CD4-positive, CD25-positive, alpha-beta regulatory T cell (primary cell): ENCODE measurements at regions not wholly inside any gene's neighbourhood (a gene's known extent, or its start where the extent isn't known, plus 50 kb on each side); places are given as distances from the start of the nearest gene placed in this dataset.

Source experiments
- ATAC-seq, 2 donors: fragments of 150-1000 bp; cut with Tn5 transposase; one replicate each; pipeline ENCODE4 v1.10.0; 2021; ENCODE audit warnings: low read depth in 2 of 2, moderate number of reproducible peaks in 2 of 2, moderate library complexity in 1 of 2
- DNase-seq, 3 donors: peaks; one replicate each; pipeline versions ENCODE4 v3.0.0 to v3.0.0-alpha.2; 2012 to 2022; ENCODE audit warnings: mixed read lengths in 1 of 3
- H3K27ac ChIP-seq: one replicate; pipeline ENCODE4 v1.7.0; 2013; ENCODE audit warnings: mild to moderate bottlenecking, low read length; ENCODE audit not compliant: insufficient read depth, poor library complexity, severe bottlenecking
- H3K27me3 ChIP-seq: one replicate; pipeline ENCODE4 v1.7.0; 2013; ENCODE audit warnings: low read length; ENCODE audit not compliant: control insufficient read depth, insufficient read depth
- H3K36me3 ChIP-seq: one replicate; pipeline ENCODE4 v1.7.0; 2013; ENCODE audit warnings: mild to moderate bottlenecking, low read length, moderate library complexity; ENCODE audit not compliant: control insufficient read depth, insufficient read depth
- H3K4me1 ChIP-seq: 2 replicates; pipeline ENCODE4 v1.7.0; 2013; ENCODE audit warnings: mild to moderate bottlenecking, low read length; ENCODE audit not compliant: insufficient read depth, control insufficient read depth, poor library complexity, severe bottlenecking
- H3K4me3 ChIP-seq: one replicate; pipeline ENCODE4 v1.7.0; 2013; ENCODE audit warnings: low read depth, mild to moderate bottlenecking, low read length, moderate library complexity
- H3K9me3 ChIP-seq, 2 experiments: 1 replicate in 1 of 2; 2 replicates in 1 of 2; pipeline ENCODE4 v1.7.0; 2013; ENCODE audit warnings: low read length in 2 of 2, mild to moderate bottlenecking in 1 of 2, moderate library complexity in 1 of 2; ENCODE audit not compliant: control insufficient read depth in 2 of 2
- H3K27ac Mint-ChIP-seq, 3 donors: one replicate each; pipeline ENCODE4 v1.8.0; 2020 to 2022; ENCODE audit warnings: mild to moderate bottlenecking in 3 of 3, mixed read lengths in 3 of 3, moderate library complexity in 2 of 3
- H3K27me3 Mint-ChIP-seq: one replicate; pipeline ENCODE4 v1.8.0; 2022; ENCODE audit warnings: mild to moderate bottlenecking, mixed read lengths
- H3K36me3 Mint-ChIP-seq: one replicate; pipeline ENCODE4 v1.8.0; 2020; ENCODE audit warnings: mixed read lengths
- H3K4me1 Mint-ChIP-seq, 4 donors: one replicate each; pipeline ENCODE4 v1.8.0; 2020 to 2022; ENCODE audit warnings: mixed read lengths in 4 of 4, mild to moderate bottlenecking in 1 of 4
- H3K4me3 Mint-ChIP-seq, 4 donors: one replicate each; pipeline ENCODE4 v1.8.0; 2020 to 2022; ENCODE audit warnings: mild to moderate bottlenecking in 4 of 4, mixed read lengths in 4 of 4, moderate library complexity in 3 of 4
- H3K9me3 Mint-ChIP-seq, 7 donors: one replicate each; pipeline ENCODE4 v1.8.0; 2020 to 2022; ENCODE audit warnings: mixed read lengths in 7 of 7, mild to moderate bottlenecking in 3 of 7, moderate library complexity in 2 of 7

- H3K4me1 ChIP-seq, result peaks cover 51% of the 10 kb centered on the region
- H3K27ac Mint-ChIP-seq, result peak overlapping the region; percentile 90 to 94 (median 92)
Measured at GRCh38 chr1:116320874-116321273, 52.2 kb upstream of the ATP1A1 start.

GRCh38 chr1:116321766-116322175, 51.3 kb upstream of the ATP1A1 start:
- peaks cover 8% of the 10 kb centered on the region for H3K27me3 Mint-ChIP-seq
- no peaks in the 10 kb centered on the region for H3K36me3 ChIP-seq
- ATAC-seq, result no peak
- H3K4me1 ChIP-seq, result peaks cover 60% of the 10 kb centered on the region
- no peaks in the 10 kb centered on the region for H3K36me3 Mint-ChIP-seq
- peak overlapping the region; percentile 90 to 94 (median 92) for H3K27ac Mint-ChIP-seq
- peak overlapping the region in 2 of 4 donors; percentile 47 to 67 for H3K4me3 Mint-ChIP-seq
- peak overlapping the region; percentile 59 for H3K27ac ChIP-seq
- H3K4me1 Mint-ChIP-seq, result peaks cover 41 to 79% (median 60%) of the 10 kb centered on the region in 4 donors
- no peaks in the 10 kb centered on the region for H3K27me3 ChIP-seq
- H3K9me3 Mint-ChIP-seq, result no peaks in the 10 kb centered on the region
- H3K4me3 ChIP-seq, result peak overlapping the region; percentile 6
- no peaks in the 10 kb centered on the region for H3K9me3 ChIP-seq
- DNase-seq, result peak in 1 of 3 donors; percentile 83

More at GRCh38 chr1:116320874-116321273, 52.2 kb upstream of the ATP1A1 start:
- ATAC-seq (no peak), DNase-seq (no peak)
- Mint-ChIP-seq H3K27me3 (peaks cover 11% of the 10 kb centered on the region), H3K9me3 (no peaks in the 10 kb centered on the region), H3K4me3 (peak overlapping the region in 1 of 4 donors; percentile 43), H3K4me1 (peaks cover 40 to 78% (median 60%) of the 10 kb centered on the region in 4 donors), H3K36me3 (no peaks in the 10 kb centered on the region)
- H3K4me3 ChIP-seq, result no peak overlapping the region
- H3K27me3 ChIP-seq, result no peaks in the 10 kb centered on the region
- no peak overlapping the region for H3K27ac ChIP-seq
- no peaks in the 10 kb centered on the region for H3K9me3 ChIP-seq
- no peaks in the 10 kb centered on the region for H3K36me3 ChIP-seq

DNA sequence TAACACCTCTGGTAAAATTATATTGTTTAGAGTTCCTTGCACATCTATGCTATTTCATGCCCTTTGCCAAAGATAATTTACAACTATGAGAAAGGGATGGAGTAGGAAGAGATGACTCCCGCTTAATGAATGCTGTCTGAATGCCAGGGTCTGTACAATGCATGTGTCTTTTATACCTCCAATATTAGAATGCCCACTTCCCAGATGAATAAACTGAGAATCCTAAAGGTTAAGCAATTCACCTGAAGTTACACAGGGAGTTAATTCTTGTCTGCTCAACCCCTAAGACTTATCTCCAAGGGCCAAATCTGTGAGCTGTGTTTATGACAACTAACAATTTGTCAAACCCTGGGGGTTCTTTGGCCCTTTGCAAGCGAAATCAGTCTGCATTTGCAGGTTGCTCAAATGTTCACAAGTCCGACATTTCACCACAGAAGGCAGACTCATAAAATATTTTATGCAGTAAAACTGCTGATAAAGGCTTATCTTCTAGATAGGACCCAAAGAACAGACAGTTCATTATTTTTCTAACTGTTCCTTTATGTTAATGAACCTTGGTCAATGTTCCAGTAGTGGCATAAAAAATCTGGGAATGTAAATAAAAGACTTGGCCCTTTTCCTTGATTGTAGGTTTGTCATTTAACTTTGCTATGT, 50.2 kb upstream of the ATP1A1 start:
- no peak for DNase-seq
- peak overlapping the region; percentile 7 for H3K4me3 ChIP-seq
- no peaks in the 10 kb centered on the region for H3K36me3 ChIP-seq
- H3K4me1 ChIP-seq, result peaks cover 70% of the 10 kb centered on the region
- no peaks in the 10 kb centered on the region for H3K9me3 ChIP-seq
- H3K27ac ChIP-seq, result peak overlapping the region; percentile 77
- Mint-ChIP-seq H3K36me3 (no peaks in the 10 kb centered on the region), H3K4me3 (peak overlapping the region in 3 of 4 donors; percentile 36 to 52 (median 42)), H3K4me1 (peaks cover 37 to 82% (median 57%) of the 10 kb centered on the region in 4 donors), H3K27me3 (peaks cover 8% of the 10 kb centered on the region), H3K27ac (peak overlapping the region; percentile 93 to 97 (median 94)), H3K9me3 (no peaks in the 10 kb centered on the region)
- ATAC-seq, result no peak
- no peaks in the 10 kb centered on the region for H3K27me3 ChIP-seq
